ENCODE measurements at regions not wholly inside any gene's neighbourhood (a gene's known extent, or its start where the extent isn't known, plus 50 kb on each side); places are given as distances from the start of the nearest gene placed in this dataset.

DNA sequence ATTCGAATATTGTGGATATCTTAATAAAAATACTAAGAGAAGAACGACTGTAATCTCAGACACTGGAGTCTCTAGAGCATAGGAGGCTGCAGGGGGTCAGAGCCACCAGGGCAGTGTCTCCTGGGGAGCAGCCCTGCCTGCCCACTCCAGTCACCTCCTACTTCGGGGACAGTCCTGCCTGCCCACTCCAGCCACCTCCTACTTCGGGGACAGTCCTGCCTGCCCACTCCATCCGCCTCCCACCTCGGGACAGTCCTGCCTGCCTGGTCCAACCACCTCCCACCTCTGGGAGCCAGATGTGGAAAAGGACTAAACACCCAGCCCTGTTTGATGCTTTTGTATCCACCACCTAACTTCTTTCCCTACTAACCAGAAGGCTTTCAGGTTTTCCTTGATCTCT lies 350.1 kb upstream of the SMIM21 start:
- no peak overlapping the region for H3K27ac Mint-ChIP-seq (ENCODE audit: unreplicated experiment)
- no peak overlapping the region for H3K27ac ChIP-seq (ENCODE audit: low read depth, low read length)
- DNase-seq (ENCODE audit: low read depth): no peak

DNA sequence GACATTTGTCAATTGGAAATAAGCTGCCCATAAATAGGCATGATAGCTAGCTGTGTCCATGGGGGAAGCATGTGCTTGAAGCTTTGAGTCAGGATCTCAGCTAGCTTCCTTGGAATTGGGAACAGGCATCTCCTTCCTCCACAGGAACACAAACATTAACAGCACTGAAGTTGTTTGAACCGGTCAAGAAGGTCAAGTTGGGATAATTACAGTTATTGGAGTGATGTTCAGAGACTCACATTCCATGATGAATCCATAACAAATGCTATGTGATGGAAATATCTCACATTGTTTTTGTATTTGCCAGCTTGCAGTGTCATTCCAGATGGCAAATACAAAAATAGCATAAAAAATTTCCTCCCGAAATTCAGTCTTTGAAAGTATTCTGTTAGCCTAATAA lies 347.6 kb upstream of the SMIM21 start:
- Histone ChIP-seq H3K36me3 (ENCODE audit: insufficient read depth, low read length) (no peaks in the 10 kb centered on the region), H3K9me3 (ENCODE audit: insufficient read depth, low read depth, low read length) (no peaks in the 10 kb centered on the region), H3K27me3 (ENCODE audit: insufficient read depth, low read length) (peaks cover 4% of the 10 kb centered on the region), H3K4me2 (ENCODE audit: low read length) (no peak overlapping the region), H3K27ac (ENCODE audit: low read depth, low read length) (no peak overlapping the region), H3K79me2 (ENCODE audit: insufficient read depth, low read length) (no peaks in the 10 kb centered on the region), H4K20me1 (ENCODE audit: insufficient read depth, low read length) (no peaks in the 10 kb centered on the region), H3K4me1 (ENCODE audit: insufficient read depth, low read length) (no peaks in the 10 kb centered on the region), H2AFZ (ENCODE audit: low read depth, low read length) (no peak overlapping the region), H3K4me3 (ENCODE audit: insufficient read depth, low read depth, low read length) (no peak overlapping the region), H3K9ac (ENCODE audit: low read length) (no peak overlapping the region)
- Mint-ChIP-seq H3K27me3 (ENCODE audit: low read depth, unreplicated experiment) (peaks cover 25% of the 10 kb centered on the region), H3K4me1 (ENCODE audit: low read depth, unreplicated experiment) (peaks cover 2% of the 10 kb centered on the region), H3K9me3 (ENCODE audit: unreplicated experiment) (no peaks in the 10 kb centered on the region), H3K27ac (ENCODE audit: unreplicated experiment) (no peak overlapping the region), H3K36me3 (ENCODE audit: low read depth, unreplicated experiment) (no peaks in the 10 kb centered on the region), H3K4me3 (ENCODE audit: unreplicated experiment) (no peak overlapping the region)
- DNase-seq (ENCODE audit: low read depth) (no peak), FAIRE-seq (no peak)
- TF ChIP-seq, protein P1, sequence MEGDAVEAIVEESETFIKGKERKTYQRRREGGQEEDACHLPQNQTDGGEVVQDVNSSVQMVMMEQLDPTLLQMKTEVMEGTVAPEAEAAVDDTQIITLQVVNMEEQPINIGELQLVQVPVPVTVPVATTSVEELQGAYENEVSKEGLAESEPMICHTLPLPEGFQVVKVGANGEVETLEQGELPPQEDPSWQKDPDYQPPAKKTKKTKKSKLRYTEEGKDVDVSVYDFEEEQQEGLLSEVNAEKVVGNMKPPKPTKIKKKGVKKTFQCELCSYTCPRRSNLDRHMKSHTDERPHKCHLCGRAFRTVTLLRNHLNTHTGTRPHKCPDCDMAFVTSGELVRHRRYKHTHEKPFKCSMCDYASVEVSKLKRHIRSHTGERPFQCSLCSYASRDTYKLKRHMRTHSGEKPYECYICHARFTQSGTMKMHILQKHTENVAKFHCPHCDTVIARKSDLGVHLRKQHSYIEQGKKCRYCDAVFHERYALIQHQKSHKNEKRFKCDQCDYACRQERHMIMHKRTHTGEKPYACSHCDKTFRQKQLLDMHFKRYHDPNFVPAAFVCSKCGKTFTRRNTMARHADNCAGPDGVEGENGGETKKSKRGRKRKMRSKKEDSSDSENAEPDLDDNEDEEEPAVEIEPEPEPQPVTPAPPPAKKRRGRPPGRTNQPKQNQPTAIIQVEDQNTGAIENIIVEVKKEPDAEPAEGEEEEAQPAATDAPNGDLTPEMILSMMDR (IDR thresholded peaks at IDR 0.05; ENCODE audit: insufficient read depth, low read depth, low read length): no peak
- no peak for TF ChIP-seq EZH2 (IDR thresholded peaks at IDR 0.05; ENCODE audit: insufficient read depth, low read length)

More for the DNA sequence above, 350.1 kb upstream of the SMIM21 start:
- H3K4me3 ChIP-seq (ENCODE audit: insufficient read depth, low read depth, low read length): no peak overlapping the region
- no peaks in the 10 kb centered on the region for H4K20me1 ChIP-seq (ENCODE audit: insufficient read depth, low read length)
- no peak overlapping the region for H2AFZ ChIP-seq (ENCODE audit: low read depth, low read length)
- peaks cover 4% of the 10 kb centered on the region for H3K27me3 ChIP-seq (ENCODE audit: insufficient read depth, low read length)
- Mint-ChIP-seq H3K4me3 (ENCODE audit: unreplicated experiment) (no peak overlapping the region), H3K36me3 (ENCODE audit: low read depth, unreplicated experiment) (no peaks in the 10 kb centered on the region), H3K27me3 (ENCODE audit: low read depth, unreplicated experiment) (peaks cover 30% of the 10 kb centered on the region), H3K9me3 (ENCODE audit: unreplicated experiment) (no peaks in the 10 kb centered on the region), H3K4me1 (ENCODE audit: low read depth, unreplicated experiment) (peaks cover 2% of the 10 kb centered on the region)
- no peaks in the 10 kb centered on the region for H3K4me1 ChIP-seq (ENCODE audit: insufficient read depth, low read length)
- H3K4me2 ChIP-seq (ENCODE audit: low read length): no peak overlapping the region
- no peak overlapping the region for H3K9ac ChIP-seq (ENCODE audit: low read length)
- no peaks in the 10 kb centered on the region for H3K9me3 ChIP-seq (ENCODE audit: insufficient read depth, low read depth, low read length)
- no peak for FAIRE-seq
- no peaks in the 10 kb centered on the region for H3K36me3 ChIP-seq (ENCODE audit: insufficient read depth, low read length)
- TF ChIP-seq, protein P1 (IDR thresholded peaks at IDR 0.05; ENCODE audit: insufficient read depth, low read depth, low read length): no peak
- no peak for TF ChIP-seq EZH2 (IDR thresholded peaks at IDR 0.05; ENCODE audit: insufficient read depth, low read length)
- H3K79me2 ChIP-seq (ENCODE audit: insufficient read depth, low read length): no peaks in the 10 kb centered on the region

- Mint-ChIP-seq H3K27ac (ENCODE audit: unreplicated experiment) (no peak overlapping the region), H3K36me3 (ENCODE audit: low read depth, unreplicated experiment) (no peaks in the 10 kb centered on the region), H3K9me3 (ENCODE audit: unreplicated experiment) (no peaks in the 10 kb centered on the region), H3K27me3 (ENCODE audit: low read depth, unreplicated experiment) (peaks cover 15% of the 10 kb centered on the region), H3K4me3 (ENCODE audit: unreplicated experiment) (no peak overlapping the region), H3K4me1 (ENCODE audit: low read depth, unreplicated experiment) (peaks cover 2% of the 10 kb centered on the region)
- Histone ChIP-seq H3K79me2 (ENCODE audit: insufficient read depth, low read length) (no peaks in the 10 kb centered on the region), H3K27me3 (ENCODE audit: insufficient read depth, low read length) (peaks cover 4% of the 10 kb centered on the region), H3K27ac (ENCODE audit: low read depth, low read length) (no peak overlapping the region), H3K4me3 (ENCODE audit: insufficient read depth, low read depth, low read length) (no peak overlapping the region), H3K9ac (ENCODE audit: low read length) (no peak overlapping the region), H3K4me2 (ENCODE audit: low read length) (no peak overlapping the region), H3K4me1 (ENCODE audit: insufficient read depth, low read length) (no peaks in the 10 kb centered on the region), H4K20me1 (ENCODE audit: insufficient read depth, low read length) (no peaks in the 10 kb centered on the region), H2AFZ (ENCODE audit: low read depth, low read length) (no peak overlapping the region), H3K9me3 (ENCODE audit: insufficient read depth, low read depth, low read length) (no peaks in the 10 kb centered on the region), H3K36me3 (ENCODE audit: insufficient read depth, low read length) (no peaks in the 10 kb centered on the region)
- no peak for TF ChIP-seq EZH2 (IDR thresholded peaks at IDR 0.05; ENCODE audit: insufficient read depth, low read length)
- TF ChIP-seq, protein P1 (IDR thresholded peaks at IDR 0.05; ENCODE audit: insufficient read depth, low read depth, low read length): no peak
- FAIRE-seq (no peak), DNase-seq (ENCODE audit: low read depth) (no peak)
These were observed 346.1 kb upstream of the SMIM21 start for GRCh38 chr18:75773618-75774017.

Measured in astrocyte (in vitro differentiated cells and primary cell).